ENCODE measurements at regions not wholly inside any gene's neighbourhood (a gene's known extent, or its start where the extent isn't known, plus 50 kb on each side); places are given as distances from the start of the nearest gene placed in this dataset.

DNA sequence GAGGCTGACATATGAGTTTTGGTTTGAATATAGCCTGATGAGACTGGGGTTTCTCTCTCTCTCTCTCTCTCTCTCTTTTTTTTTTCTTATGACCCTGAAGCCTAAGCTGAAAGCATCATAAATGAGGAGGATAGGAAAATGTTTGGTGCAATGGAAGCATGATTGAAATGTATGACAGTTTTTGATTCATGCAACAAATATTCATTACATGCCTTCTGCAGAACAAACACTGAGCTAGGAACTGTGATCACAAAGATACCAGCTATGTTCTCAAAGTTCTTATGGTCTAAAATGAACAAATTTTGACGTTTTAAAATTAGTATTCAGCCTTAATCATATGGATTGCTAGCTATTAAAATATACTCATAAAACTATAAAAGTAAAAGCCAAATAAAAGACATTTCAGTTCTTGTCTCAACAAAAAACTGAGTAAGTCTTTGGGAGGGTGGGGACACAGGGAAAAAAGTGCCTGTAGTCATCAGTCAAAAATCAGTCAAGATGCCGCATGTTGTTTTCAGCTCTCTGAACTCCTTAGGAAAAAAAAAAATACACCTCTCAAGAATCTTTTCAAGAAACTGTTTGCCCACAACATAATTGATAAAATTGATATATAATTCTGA lies 57.2 kb downstream of the NKX6-1 start:
- no peaks in the 10 kb centered on the region for H3K27me3 ChIP-seq (ENCODE audit: control insufficient read depth in 3 of 3, insufficient read depth in 3 of 3, low read length in 3 of 3)
- H3K36me3 ChIP-seq (ENCODE audit: control insufficient read depth in 3 of 3, insufficient read depth in 2 of 3, low read depth in 1 of 3, low read length in 3 of 3) = no peaks in the 10 kb centered on the region
- DNase-seq (no peak), FAIRE-seq (no peak)
- H3K4me3 ChIP-seq (ENCODE audit: low read depth in 1 of 3, low read length in 3 of 3) = no peak overlapping the region
- H3K27ac ChIP-seq (ENCODE audit: low read depth in 1 of 3, low read length in 2 of 3) = no peak overlapping the region
- H3K4me1 ChIP-seq (ENCODE audit: control insufficient read depth in 3 of 3, insufficient read depth in 2 of 3, low read depth in 1 of 3, low read length in 2 of 3) = no peaks in the 10 kb centered on the region
- no peaks in the 10 kb centered on the region for H3K9me3 ChIP-seq (ENCODE audit: control insufficient read depth in 2 of 2, insufficient read depth in 1 of 2, low read depth in 1 of 2, low read length in 1 of 2)
- 62 to 69% (median 68%) methylated on average over 2 of the region's 2 CpGs for WGBS, 3 donors

DNA sequence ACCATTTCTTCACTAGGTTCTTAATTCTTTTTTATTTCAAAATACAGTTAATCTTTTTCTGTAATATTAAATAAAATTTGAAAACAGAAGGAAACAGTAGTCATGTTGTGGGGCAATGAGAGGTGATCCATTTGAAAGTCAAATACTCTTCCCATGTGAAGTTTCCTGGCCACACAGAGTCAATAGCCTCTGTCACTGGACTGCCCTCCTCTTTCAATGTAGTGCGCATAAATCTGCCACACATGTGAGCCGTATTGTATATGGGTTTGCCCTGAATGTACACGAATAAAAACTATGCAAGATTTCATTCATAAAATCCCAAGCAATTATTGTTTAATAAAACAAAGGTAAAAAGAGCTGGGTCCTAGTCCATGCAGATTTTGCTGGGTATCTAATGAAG lies 59.1 kb downstream of the NKX6-1 start:
- no peaks in the 10 kb centered on the region for H3K4me1 ChIP-seq (ENCODE audit: control insufficient read depth in 3 of 3, insufficient read depth in 2 of 3, low read depth in 1 of 3, low read length in 2 of 3)
- H3K36me3 ChIP-seq (ENCODE audit: control insufficient read depth in 3 of 3, insufficient read depth in 2 of 3, low read depth in 1 of 3, low read length in 3 of 3) = no peaks in the 10 kb centered on the region
- no peaks in the 10 kb centered on the region for H3K27me3 ChIP-seq (ENCODE audit: control insufficient read depth in 3 of 3, insufficient read depth in 3 of 3, low read length in 3 of 3)
- no peak for DNase-seq
- no peaks in the 10 kb centered on the region for H3K9me3 ChIP-seq (ENCODE audit: control insufficient read depth in 2 of 2, insufficient read depth in 1 of 2, low read depth in 1 of 2, low read length in 1 of 2)
- no peak overlapping the region for H3K27ac ChIP-seq (ENCODE audit: low read depth in 1 of 3, low read length in 2 of 3)
- no peak for FAIRE-seq
- 79 to 82% (median 81%) methylated on average over 3 of the region's 3 CpGs for WGBS, 3 donors
- no peak overlapping the region for H3K4me3 ChIP-seq (ENCODE audit: low read depth in 1 of 3, low read length in 3 of 3)

DNA sequence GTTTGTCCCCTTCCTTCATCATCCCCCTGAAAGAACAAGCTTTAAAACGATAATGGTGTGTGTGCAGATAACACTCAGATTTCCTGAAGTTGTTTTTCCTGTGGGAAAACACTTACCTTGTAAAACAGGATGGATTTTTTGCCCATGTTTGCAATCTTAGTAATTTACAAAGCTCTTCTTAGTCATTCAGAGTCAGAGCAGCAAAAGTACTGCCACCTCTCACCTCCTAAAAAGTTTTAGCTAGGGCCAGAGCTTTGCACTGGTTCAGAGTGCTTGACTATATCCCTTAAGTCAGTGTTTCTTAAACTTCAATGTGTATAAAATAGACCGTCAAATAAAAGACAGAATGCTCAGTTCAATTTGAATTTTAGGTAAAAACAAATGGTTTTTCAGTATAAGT lies 62.3 kb downstream of the NKX6-1 start:
- Histone ChIP-seq H3K4me3 (ENCODE audit: low read depth in 1 of 3, low read length in 3 of 3) (no peak overlapping the region), H3K36me3 (ENCODE audit: control insufficient read depth in 3 of 3, insufficient read depth in 2 of 3, low read depth in 1 of 3, low read length in 3 of 3) (no peaks in the 10 kb centered on the region), H3K27ac (ENCODE audit: low read depth in 1 of 3, low read length in 2 of 3) (no peak overlapping the region), H3K4me1 (ENCODE audit: control insufficient read depth in 3 of 3, insufficient read depth in 2 of 3, low read depth in 1 of 3, low read length in 2 of 3) (no peaks in the 10 kb centered on the region), H3K27me3 (ENCODE audit: control insufficient read depth in 3 of 3, insufficient read depth in 3 of 3, low read length in 3 of 3) (no peaks in the 10 kb centered on the region), H3K9me3 (ENCODE audit: control insufficient read depth in 2 of 2, insufficient read depth in 1 of 2, low read depth in 1 of 2, low read length in 1 of 2) (no peaks in the 10 kb centered on the region)
- FAIRE-seq = no peak
- 45 to 60% (median 50%) methylated on average over 2 of the region's 2 CpGs for WGBS, 3 donors
- no peak for DNase-seq

DNA sequence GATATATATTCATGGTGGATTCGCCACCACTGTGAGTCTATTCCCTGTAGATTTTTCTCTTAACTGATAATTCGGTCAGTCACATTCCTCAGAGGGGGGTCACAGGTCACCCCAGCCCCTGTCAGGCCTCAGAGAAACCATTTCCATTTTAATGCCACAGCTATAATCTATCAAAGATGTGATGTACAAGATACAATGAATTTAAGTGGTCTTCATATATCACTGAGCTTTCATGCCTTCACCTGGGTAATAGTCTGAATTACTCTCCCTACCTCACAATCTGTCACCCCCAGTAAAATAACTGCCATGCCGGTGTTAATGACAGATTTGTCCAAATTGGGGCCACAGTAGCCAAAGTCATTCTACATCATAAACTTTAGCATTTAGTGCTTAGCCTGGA lies 64.7 kb downstream of the NKX6-1 start:
- Histone ChIP-seq H3K27ac (ENCODE audit: low read depth in 1 of 3, low read length in 2 of 3) (no peak overlapping the region), H3K4me3 (ENCODE audit: low read depth in 1 of 3, low read length in 3 of 3) (no peak overlapping the region), H3K27me3 (ENCODE audit: control insufficient read depth in 3 of 3, insufficient read depth in 3 of 3, low read length in 3 of 3) (no peaks in the 10 kb centered on the region), H3K9me3 (ENCODE audit: control insufficient read depth in 2 of 2, insufficient read depth in 1 of 2, low read depth in 1 of 2, low read length in 1 of 2) (no peaks in the 10 kb centered on the region), H3K4me1 (ENCODE audit: control insufficient read depth in 3 of 3, insufficient read depth in 2 of 3, low read depth in 1 of 3, low read length in 2 of 3) (no peaks in the 10 kb centered on the region), H3K36me3 (ENCODE audit: control insufficient read depth in 3 of 3, insufficient read depth in 2 of 3, low read depth in 1 of 3, low read length in 3 of 3) (no peaks in the 10 kb centered on the region)
- WGBS, 3 donors = 68 to 79% (median 69%) methylated on average over 3 of the region's 3 CpGs
- no peak for DNase-seq
- FAIRE-seq = no peak

DNA sequence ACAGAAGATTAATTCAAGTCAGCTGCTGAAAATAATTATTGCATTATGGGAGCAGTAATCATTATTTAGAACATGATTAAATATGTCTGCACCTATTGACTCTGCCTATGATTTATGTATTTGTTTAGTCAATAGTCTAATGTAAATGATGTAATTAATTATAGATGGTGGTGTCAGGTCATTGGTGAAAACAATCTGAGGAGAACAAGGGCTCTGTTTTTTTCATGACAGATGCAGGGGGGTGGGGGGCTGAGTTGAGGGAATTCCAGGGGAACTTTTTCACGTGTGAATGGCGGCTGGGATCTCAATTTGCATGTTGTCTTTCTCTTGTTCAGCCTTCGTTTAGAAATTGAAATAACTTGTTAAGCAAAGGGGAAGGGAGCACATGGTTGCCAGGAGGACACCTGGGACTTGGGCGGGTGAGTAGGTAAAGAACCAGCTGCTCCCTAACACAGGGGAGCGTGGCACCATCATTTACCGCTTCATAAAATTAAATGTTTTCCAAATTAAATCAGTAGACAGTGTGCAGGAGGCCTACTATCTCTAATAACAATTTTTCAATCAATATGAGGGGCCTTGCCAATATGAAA lies 65.4 kb downstream of the NKX6-1 start:
- Histone ChIP-seq H3K4me1 (ENCODE audit: control insufficient read depth in 3 of 3, insufficient read depth in 2 of 3, low read depth in 1 of 3, low read length in 2 of 3) (no peaks in the 10 kb centered on the region), H3K27me3 (ENCODE audit: control insufficient read depth in 3 of 3, insufficient read depth in 3 of 3, low read length in 3 of 3) (no peaks in the 10 kb centered on the region), H3K27ac (ENCODE audit: low read depth in 1 of 3, low read length in 2 of 3) (no peak overlapping the region), H3K4me3 (ENCODE audit: low read depth in 1 of 3, low read length in 3 of 3) (no peak overlapping the region), H3K36me3 (ENCODE audit: control insufficient read depth in 3 of 3, insufficient read depth in 2 of 3, low read depth in 1 of 3, low read length in 3 of 3) (no peaks in the 10 kb centered on the region), H3K9me3 (ENCODE audit: control insufficient read depth in 2 of 2, insufficient read depth in 1 of 2, low read depth in 1 of 2, low read length in 1 of 2) (no peaks in the 10 kb centered on the region)
- WGBS, 3 donors = 64 to 68% (median 67%) methylated on average over 6 of the region's 6 CpGs
- FAIRE-seq (no peak), DNase-seq (no peak)

DNA sequence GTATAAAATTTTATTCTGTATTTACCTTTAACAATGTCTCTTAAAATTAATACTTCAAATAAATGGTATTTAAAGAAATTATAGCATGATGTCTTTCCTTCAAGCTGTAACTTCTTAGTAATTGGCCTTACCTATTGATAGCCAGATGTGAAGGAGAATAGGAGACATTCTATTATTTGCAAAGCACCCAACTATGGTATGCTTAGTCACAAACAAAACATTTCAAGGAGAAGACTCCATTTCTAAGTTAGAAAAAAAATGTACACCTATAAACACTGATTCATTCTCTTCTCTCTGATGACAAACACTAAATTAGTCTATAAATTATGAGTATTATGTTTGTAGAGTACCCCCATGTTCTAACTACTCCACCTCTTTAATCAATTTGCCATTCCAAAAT lies 66.4 kb downstream of the NKX6-1 start:
- FAIRE-seq = no peak
- no peaks in the 10 kb centered on the region for H3K27me3 ChIP-seq (ENCODE audit: control insufficient read depth in 3 of 3, insufficient read depth in 3 of 3, low read length in 3 of 3)

DNA sequence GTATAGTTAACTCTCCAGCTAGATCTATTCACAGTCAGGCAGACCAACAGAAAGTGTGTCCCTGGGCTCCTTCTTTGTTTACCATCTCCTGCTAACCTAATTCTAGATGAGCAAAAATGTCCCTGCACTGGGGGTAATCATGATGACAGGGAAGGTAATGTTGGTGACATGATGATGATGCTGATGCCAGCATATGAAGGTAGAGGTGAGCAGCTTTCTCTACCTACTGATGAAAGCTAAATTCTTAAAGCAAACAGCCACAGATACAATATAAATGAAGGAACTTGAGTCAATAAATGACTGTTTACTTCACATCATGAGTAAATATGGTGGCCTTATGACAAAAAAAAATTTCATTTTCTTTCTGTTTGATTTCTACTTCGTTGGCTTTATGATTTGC lies 78.5 kb downstream of the NKX6-1 start:
- H3K36me3 ChIP-seq (ENCODE audit: control insufficient read depth in 3 of 3, insufficient read depth in 2 of 3, low read depth in 1 of 3, low read length in 3 of 3) = no peaks in the 10 kb centered on the region
- H3K27ac ChIP-seq (ENCODE audit: low read depth in 1 of 3, low read length in 2 of 3) = no peak overlapping the region
- H3K9me3 ChIP-seq (ENCODE audit: control insufficient read depth in 2 of 2, insufficient read depth in 1 of 2, low read depth in 1 of 2, low read length in 1 of 2) = no peaks in the 10 kb centered on the region
- peaks cover 0 to 4% (median 0%) of the 10 kb centered on the region in 3 donors for H3K27me3 ChIP-seq (ENCODE audit: control insufficient read depth in 3 of 3, insufficient read depth in 3 of 3, low read length in 3 of 3)
- no peak overlapping the region for H3K4me3 ChIP-seq (ENCODE audit: low read depth in 1 of 3, low read length in 3 of 3)
- DNase-seq (no peak), FAIRE-seq (no peak)
- WGBS, 3 donors = 0 to 28% (median 2%) methylated on average over 1 of the region's 1 CpG
- no peaks in the 10 kb centered on the region for H3K4me1 ChIP-seq (ENCODE audit: control insufficient read depth in 3 of 3, insufficient read depth in 2 of 3, low read depth in 1 of 3, low read length in 2 of 3)

More for the DNA sequence above, 66.4 kb downstream of the NKX6-1 start:
- no peaks in the 10 kb centered on the region for H3K9me3 ChIP-seq (ENCODE audit: control insufficient read depth in 2 of 2, insufficient read depth in 1 of 2, low read depth in 1 of 2, low read length in 1 of 2)
- H3K36me3 ChIP-seq (ENCODE audit: control insufficient read depth in 3 of 3, insufficient read depth in 2 of 3, low read depth in 1 of 3, low read length in 3 of 3) = no peaks in the 10 kb centered on the region
- no peak for DNase-seq
- no peak overlapping the region for H3K27ac ChIP-seq (ENCODE audit: low read depth in 1 of 3, low read length in 2 of 3)
- H3K4me3 ChIP-seq (ENCODE audit: low read depth in 1 of 3, low read length in 3 of 3) = no peak overlapping the region
- no peaks in the 10 kb centered on the region for H3K4me1 ChIP-seq (ENCODE audit: control insufficient read depth in 3 of 3, insufficient read depth in 2 of 3, low read depth in 1 of 3, low read length in 2 of 3)

DNA sequence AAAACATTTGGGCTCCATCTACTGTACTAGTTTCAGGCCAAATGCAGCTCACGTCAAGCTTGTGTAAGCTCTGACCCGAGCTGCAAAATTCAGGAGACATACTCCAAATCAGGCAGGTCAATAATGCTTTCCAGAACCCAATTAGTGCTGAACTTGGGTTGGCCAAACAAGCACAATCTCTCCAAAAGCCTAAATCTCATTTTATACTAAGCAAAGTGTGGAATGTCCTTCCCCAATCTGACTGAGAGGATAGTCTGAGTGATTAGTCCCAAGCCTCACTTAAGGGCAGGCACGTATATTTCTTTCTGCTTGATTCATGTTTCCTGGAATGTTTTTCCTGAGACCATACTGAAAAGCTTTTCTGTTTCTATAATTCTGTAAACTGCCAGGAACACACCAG lies 79.9 kb downstream of the NKX6-1 start:
- no peaks in the 10 kb centered on the region for H3K9me3 ChIP-seq (ENCODE audit: control insufficient read depth in 2 of 2, insufficient read depth in 1 of 2, low read depth in 1 of 2, low read length in 1 of 2)
- FAIRE-seq (no peak), DNase-seq (no peak)
- 63 to 76% (median 76%) methylated on average over 3 of the region's 3 CpGs for WGBS, 3 donors
- H3K36me3 ChIP-seq (ENCODE audit: control insufficient read depth in 3 of 3, insufficient read depth in 2 of 3, low read depth in 1 of 3, low read length in 3 of 3) = no peaks in the 10 kb centered on the region
- H3K27me3 ChIP-seq (ENCODE audit: control insufficient read depth in 3 of 3, insufficient read depth in 3 of 3, low read length in 3 of 3) = peaks cover 0 to 4% (median 0%) of the 10 kb centered on the region in 3 donors
- H3K4me3 ChIP-seq (ENCODE audit: low read depth in 1 of 3, low read length in 3 of 3) = no peak overlapping the region
- H3K4me1 ChIP-seq (ENCODE audit: control insufficient read depth in 3 of 3, insufficient read depth in 2 of 3, low read depth in 1 of 3, low read length in 2 of 3) = no peaks in the 10 kb centered on the region
- H3K27ac ChIP-seq (ENCODE audit: low read depth in 1 of 3, low read length in 2 of 3) = no peak overlapping the region
